ENCODE measurements at regions not wholly inside any gene's neighbourhood (a gene's known extent, or its start where the extent isn't known, plus 50 kb on each side); places are given as distances from the start of the nearest gene placed in this dataset.
A peak's percentile ranks its signal among the peaks of the same experiment; 100 is the strongest.
"Not testable (repeated sequence)": the region's sequence is repeated elsewhere in the genome, so short reads cannot be mapped to it uniquely, and the experiment has no call there.

DNA sequence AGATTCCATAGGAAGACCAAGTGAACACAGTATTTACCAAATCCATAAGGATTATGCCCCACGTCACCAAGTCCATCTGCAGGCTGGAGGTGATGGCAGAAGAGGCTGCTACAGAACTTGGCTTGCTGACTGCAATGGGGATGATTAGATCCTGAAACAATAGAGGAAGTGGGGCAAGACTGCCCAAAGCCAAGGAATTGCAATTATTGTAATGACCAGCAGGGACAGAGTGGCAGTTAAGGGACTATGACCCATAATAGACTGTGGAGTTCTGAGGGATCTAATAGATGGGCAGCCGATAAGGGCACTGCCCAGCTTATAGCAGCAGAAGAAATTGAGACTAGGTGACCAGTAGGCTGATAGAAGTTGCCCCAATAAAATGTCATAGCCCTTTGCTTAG lies 108.4 kb downstream of the MINAR1 start:
- DNase-seq: no peak

DNA sequence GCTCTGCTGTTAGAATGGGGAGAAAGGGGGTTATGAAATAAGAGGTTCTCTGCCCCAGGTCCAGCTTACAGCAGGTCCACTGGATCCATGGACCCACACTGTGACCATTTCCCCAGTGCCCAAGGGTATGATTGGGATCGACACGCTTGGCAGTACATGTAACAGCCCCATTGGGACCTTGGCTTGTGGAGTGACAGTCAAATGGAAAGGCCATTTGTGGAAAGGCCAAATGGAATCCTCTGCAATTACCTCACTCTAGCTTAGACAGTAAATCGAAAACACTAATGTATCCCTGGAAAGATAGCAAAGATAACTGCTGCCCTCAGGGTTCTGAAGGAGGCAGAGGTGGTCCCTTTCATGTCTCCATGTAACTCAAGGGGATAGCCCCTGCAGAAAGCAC lies 109.1 kb downstream of the MINAR1 start:
- no peak for DNase-seq

DNA sequence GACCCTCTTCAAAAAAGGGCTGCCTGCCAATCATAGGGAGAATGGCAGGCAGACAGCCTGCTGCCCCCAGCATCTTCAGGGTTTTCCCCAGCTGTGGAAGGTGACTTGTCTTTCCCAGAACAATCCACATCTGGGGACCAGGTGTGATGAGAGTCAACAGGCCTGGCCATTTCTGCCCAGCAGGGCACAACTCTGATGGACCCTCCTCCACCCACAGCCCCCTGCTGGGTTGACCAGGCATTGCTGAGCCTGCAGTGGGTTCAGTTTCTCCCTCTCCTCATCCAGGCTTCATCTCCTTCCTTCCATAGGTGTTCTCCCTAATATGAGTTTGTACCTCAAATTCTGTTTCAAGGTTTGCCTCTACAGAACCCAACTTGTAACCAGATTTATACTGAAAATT lies 111.0 kb downstream of the MINAR1 start:
- no peak for DNase-seq

DNA sequence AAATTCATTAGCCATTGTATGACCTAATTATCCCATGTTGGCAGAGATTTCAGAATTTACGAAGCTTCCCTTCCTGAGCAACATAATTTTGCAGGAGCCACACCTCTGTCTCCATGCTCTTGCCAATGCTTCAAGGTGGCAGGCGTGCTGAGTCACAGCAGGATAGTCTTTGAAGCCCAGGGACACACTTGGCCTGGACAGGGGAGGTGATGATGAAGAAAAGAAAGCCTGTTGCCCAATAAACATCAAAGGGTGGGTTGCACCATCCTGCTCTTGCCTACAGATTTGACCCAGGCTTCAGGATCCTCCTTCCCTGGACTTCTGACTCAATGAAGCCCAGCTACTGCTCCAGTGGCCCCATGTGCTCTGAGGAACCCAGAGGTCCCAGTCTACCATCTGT lies 117.1 kb downstream of the MINAR1 start:
- no peak for DNase-seq

DNA sequence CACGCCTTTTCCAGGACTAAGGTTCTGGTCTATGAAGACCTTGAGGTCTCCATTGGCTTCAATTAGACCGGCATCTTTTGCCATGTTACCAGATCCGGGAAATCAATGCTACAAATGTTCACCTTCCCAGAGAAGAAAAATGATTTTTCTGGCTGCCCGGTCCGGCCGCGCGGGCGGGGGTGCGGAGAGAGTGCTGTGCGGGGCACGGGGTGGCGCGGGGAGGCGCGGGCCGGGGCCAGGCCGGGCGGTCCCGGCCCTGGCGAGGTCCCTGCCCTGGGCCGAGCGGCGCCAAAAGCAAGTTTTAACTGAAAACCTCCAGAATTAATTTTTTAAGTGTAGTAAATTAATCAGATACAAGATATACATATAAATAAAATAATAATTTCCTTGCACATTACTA lies 128.2 kb downstream of the MINAR1 start:
- no peak for DNase-seq

DNA sequence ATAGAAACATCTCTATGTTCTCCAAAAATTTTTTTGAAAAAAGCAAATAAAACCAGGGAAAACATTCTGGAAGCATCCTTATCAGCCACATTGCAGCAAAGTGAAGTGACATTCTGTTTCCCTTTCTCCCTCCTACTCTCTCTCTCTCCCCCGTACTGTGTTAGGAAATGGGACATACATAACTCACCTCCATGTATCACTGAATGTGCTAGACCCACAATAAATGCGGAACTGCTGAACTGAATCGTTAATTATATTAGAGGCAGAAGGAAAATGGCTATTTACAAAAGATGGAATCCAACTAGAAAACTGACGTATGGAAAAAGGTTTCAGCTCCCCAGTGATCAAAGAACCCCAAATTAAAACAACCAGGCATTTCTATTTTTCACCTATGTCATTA lies 129.8 kb downstream of the MINAR1 start:
- no peak for DNase-seq

DNA sequence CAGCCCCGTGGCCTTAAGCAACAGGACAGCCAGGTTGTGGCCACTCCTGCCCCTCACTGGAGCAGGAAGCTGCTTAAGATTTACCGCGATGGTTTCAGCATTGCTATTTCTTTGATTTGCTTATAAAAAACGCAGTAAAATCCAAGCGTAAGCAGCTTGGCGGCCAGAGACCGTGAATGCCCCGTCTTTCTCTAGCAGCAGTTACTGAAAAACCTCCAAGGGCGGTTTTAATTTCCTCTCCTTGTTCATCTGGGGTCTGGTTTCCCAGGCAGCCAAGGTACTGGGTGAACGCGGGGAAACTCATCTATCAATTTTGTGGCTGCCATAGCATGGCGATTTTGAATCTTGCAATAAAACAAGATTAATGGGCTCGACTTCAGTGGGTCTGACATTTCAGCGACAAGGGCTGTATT lies 130.3 kb downstream of the MINAR1 start:
- no peak for DNase-seq

DNA sequence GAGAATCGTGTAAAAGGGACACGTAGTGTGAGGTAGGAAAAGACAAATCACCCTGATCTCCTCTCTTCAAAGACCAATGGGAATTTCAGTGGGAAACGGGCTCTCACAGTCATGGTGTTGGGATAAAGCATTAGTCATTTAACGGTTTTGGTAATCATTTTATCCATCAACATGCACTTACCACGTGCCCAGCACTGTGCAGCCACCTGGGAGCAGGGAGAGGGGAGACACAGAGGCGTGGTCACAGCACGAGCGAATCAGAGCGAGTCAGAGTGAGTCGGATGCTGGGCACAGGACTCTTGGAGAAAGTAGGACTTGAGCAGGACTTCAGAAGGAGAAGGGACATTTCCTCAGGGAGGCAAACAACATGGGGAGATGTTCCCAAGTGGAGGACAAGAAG lies 130.8 kb downstream of the MINAR1 start:
- DNase-seq: no peak

DNA sequence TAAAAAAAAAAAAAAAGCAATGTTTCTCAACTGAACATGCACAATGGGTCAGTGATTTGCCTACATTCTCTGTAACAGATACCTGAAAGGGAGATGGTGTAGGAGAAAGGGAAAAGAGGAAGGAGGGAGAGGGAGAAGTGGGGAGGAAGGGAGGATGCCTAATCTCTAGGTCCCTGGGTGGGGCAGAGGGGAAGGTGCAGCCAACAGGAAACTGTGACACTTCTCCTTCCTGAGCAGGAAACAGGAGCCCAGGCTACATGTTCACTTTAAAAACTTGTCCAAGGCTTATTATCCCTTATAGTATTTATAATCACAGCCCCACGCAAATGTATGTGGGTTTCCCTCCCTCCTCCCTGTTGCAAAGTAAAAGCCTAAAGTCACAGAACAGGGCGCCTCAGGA lies 137.9 kb downstream of the MINAR1 start:
- no peak for DNase-seq

DNA sequence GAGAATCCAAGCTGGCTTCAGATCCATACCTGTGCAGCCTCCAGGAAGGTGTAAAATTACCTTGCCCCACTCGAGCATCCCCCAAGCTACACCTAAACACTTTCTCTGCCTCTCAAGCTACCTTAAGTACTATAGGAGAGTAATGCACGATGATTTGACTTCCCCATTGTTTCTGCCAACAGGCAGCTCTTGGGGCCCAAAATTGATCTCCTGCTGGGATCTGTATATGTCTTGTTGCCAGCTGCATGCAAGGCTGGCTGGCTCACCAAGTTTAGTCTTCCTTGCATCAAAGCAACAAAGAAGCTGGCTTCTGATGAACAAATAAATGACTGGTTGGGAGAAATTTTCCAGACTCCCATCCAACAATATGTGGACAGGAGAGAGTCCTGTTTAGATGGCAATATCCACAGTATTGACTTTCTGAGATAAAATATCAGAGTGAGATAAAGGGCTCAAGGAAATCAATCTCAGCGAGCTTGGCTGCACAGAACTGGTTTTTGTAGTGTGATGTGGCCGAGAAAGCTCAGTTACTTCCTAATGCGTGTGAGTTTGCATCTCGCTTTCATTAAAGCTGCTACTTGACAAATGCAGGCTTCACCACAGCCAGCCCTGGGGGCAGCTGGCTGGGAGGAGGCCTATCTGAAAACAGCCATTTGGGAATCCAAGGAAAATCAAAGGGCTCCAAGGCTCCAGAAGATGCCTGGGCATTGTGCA lies 140.7 kb downstream of the MINAR1 start:
- no peak for DNase-seq

DNA sequence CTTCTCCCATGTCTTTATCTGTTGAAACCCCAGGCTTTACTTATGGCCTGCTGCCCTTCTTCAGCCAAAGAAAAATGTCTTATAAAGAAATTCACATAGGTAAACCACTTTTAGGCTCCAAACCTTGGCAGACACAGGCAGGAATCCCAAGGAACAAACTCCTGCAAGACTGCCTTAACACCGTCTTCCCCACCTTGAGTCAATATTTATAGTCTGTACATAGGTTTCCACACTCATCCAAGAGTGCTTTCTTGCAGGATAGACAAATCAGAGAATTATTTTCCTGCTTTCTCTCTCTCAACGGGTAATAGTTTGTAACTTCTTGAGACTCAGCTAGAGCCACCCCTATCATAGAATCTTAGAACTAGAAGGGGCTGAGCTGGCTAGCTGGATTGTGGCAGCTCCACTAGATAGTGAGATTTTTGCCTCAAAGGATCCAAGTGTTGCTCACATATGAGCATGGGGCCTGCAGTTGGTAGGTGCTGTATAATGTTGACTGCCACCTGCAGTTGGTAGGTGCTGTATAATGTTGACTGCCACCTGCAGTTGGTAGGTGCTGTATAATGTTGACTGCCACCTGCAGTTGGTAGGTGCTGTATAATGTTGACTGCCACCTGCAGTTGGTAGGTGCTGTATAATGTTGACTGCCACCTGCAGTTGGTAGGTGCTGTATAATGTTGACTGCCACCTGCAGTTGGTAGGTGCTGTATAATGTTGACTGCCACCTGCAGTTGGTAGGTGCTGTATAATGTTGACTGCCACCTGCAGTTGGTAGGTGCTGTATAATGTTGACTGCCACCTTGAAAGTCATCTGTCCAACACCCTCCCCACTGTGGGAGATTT lies 142.5 kb downstream of the MINAR1 start:
- DNase-seq: not testable (repeated sequence)

DNA sequence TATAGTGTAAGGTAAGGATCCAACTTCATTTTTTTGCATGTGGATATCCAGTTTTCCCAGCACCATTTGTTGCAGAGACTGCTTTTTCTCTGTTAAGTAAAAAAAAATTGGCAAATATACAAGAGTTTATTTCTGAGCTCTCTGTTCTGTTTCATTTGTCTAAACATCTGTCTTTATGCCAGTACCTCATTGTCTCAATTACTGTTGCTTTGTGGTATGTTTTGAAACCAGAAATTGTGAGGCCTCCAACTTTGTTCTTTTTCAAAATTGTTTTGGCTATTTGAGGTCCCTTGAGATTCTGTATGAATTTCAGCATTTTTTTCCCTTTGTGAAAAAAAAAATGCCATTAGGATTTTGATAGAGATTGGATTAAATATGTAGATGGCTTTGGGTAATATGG lies 150.5 kb downstream of the MINAR1 start:
- DNase-seq: no peak

DNA sequence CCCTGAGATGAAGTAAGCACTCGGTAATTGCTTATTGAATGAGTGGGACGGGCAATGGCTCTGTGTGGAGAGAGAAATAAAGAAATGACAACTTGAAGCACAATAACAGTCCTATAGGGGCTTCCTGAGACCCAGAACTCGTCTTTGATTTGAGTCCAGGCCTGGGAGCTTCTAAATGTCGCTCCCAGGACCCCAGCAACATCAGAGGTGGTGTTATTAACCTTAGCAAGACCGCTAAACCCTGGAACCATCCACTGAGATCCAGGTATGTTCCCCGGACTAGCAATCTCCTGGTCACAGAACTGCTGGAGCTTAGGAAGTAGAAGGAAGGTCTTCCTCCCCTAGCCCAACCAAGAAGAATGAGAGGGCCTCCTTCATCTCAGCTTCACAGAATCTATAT lies 160.0 kb downstream of the MINAR1 start:
- no peak for DNase-seq

DNA sequence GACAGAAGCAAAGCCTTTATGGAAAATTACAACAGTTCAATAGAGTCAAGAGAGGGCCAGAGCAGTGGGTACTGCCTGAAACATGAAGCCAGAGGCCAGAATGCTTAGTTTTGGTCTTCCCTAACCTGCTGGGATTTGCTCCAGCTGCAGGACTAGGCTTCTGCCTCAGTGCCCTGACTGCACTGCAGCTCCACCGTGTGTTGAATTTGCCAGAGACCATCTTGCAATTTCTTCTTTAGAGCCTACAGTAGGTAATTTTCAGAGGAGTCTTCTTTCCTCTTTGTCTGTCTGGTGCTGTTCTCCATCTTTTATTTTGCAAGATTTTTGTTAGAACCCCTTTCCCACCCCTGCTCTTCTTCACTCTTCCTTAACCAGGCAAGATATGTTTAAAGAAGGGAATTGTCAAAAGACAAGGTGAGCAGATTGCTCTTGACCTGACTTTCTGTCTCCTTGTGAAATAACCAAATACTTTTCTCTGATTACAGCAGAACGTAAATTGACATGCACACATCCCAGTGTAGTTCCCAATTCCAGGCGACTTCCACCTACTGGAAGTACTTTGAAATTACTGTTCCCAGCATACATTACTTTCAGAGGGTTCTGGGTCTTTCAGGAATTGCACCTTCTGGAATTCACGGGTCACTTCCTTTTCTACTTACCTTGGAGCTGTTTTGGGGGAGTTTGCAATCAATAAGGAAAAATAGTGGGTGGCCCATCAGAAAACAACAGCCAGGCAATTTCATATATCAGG lies 161.2 kb downstream of the MINAR1 start:
- no peak for DNase-seq

DNA sequence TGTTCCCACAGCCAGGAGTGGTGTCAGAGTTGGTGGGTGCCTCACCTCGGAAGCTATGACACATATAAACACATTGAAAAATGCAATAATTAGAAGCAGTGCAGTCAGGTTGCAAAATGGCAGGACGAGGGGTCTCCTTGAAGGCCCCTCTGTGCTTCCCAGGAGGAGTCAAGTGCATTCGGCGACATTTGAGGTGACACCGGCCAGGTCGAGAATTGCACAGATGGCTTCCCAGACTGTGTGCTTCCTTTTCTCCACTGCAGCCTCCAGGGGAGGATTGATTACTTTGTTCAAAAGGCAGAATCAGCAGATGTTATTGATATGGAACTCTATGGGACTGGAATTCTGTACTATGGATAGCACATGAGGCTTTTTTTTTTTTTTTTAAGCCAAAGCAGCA lies 163.2 kb downstream of the MINAR1 start:
- DNase-seq: no peak

DNA sequence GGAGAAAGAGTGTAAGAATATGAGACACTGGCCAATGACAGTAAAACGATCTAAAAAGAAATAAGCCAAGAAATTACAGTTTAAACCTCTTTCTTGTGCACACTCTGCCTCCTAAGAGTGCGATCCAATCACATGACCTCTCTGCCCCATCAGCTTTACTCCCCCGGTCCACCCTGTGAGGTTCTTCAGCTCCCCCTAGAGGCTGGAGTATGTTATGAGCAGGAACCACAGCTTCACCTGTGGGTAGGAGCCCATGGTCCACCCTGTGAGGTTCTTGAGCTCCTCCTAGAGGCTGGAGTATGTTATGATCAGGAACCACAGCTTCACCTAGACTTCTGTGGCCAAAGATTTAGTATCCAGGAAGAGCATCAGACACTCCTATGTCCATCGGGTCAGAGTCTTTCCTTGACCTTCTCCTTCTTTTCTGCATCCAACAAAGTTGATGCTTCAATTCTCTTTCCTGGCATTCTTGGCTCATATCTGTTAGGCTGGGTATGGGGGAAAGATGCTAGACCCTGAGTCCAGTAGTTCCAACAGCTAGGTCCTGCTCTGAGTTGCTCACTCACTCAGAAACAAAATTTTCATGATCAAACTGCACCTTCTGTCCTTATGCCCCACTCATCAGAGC lies 164.0 kb downstream of the MINAR1 start:
- DNase-seq: peak; percentile 64

DNA sequence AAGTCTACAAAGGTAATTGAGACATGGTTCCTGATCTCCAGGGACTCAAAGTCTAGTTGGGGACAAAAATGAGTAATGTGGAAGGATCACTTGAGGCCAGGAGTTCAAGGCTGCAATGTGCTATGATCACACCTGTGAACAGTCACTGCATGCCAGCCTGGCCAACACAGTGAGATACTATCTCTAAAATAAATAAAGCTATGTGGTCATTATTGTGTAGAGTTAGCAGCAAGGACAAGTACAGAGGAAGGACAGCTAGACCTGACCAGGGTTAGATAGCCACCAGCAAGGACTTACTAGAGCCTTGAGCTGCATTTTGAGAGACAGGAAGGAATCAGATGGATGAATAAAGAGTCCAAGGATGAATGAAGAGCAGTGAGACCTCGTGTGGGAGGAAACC lies 166.5 kb downstream of the MINAR1 start:
- no peak for DNase-seq

DNA sequence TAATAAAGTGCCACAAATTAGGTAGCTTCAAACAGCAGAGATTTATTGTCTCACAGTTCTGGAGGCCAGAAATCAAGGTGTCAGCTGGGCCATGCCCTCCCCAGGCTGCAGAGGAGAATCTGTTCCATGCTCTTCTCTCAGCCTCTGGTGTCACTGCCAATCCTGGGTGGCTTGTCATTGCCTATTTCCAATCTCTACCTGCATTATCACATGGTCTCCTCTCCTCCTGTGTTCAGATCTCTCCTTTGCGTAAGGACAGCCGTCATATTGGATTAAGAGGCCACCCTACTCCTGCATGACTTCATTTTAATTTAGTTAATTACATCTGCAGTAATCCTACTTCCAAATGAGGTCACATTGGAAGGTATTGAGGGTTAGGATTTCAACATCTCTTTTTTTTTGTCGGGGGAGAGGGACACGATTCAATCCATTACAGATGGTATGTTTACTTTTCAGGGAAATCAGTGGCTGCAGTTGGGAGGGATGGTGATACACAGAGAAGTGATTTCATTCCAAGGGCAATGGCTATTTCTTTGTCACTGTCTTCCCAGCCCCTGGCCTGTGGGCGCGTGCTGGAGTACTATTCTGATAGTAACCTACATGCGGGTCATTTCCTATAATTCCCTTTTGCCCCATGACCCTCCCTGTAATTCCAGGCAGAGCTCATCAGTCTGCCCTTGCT lies 169.4 kb downstream of the MINAR1 start:
- no peak for DNase-seq

DNA sequence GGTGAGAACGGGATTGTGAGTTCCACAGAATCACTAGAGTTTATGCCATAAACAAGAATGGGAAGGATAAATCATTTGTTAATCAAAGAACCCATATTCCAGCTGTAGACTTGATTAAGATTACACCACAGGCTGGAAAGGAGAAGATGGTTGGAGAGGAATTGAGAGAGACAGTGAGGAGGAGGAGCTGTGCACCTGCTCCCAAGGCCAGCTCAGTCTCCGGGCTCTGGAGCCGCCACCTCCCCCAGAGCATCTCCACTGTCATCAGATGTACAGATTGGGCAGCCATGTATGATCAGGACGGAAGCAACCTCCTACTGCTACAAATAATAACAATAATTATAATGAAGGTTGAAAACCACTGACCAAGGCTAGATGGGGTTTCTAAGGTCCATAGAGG lies 170.0 kb downstream of the MINAR1 start:
- DNase-seq: no peak

DNA sequence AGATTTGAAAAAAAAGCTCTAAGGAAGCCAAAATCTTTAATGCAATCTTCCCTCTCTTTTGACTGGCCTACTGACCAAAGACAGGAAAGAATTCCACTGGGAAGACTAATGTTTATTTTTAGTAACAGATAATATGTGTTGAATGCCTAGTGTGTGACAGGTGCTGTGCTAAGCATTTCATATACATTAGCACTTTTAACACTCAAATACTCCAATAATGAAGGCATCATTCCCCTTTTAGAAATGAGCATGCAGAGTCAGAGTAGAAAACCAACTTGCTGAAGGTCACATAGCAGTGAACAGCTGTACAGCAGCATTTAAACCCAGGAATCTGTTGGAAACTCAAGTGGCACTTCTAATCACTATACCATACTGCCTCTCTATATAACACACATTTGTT lies 170.6 kb downstream of the MINAR1 start:
- DNase-seq: no peak

DNA sequence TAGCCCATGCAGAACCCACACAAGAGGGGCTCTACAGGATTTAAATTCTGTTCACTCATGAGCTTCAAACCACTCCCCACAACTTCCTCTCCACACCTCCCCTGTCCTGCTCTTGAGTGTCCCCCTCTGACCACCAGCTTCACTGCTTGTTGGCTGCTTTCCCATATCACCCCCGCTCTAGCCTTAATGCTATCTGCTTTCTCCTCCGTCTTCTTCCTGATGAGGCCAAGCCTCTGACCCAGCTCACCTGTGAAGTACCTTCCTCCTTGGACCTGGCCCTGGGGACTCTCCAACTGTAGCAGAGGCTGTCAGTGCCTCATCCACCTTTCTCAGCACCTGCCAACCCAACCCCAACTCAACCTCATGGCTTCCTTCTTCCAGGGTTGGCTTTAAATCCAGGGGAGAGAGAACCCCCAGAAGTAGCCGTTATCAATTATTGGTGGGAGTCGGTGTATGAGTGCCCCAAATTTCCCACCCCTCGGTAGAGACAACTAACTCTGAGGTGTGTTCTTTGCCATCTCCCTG lies 174.8 kb downstream of the MINAR1 start:
- DNase-seq: no peak

DNA sequence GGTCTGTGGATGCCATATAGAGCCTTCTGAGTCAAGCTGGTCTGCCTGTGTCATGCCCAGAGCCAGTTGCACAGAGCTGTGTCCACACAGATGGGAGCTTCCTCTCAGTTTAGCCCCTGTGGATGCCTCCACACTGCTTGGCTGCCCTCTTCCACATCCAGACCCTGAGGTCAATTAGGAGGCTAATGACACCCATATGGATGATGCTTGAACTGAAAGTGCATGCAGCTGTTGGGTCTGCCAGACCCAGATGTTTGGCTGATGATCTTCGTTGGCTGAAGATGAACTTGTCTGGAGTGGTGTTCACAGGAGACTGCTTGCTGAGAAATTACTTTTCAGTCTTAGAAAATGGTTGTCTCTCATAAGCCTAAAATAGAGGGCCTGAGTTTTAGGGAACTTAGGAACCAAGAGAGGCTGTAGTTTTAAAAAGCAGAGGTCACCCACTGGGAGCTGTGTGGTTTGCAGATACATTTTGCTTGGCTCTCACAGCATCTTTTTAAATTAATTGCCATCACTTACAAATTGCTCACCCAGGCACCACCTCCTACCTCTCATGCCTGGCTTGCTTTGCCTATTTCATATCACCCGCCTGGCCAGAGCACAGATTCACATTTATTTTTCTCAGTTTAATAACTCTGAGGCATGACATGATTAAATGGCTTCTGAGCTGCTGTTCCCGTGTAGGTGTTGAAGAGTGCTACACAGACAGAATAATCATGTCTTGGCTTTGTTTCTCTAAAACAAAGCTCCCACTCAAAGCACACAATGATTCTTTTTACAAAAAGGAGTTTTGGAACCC lies 176.1 kb downstream of the MINAR1 start:
- no peak for DNase-seq
